GM19397 (cell line): ENCODE measurements at regions not wholly inside any gene's neighbourhood (a gene's known extent, or its start where the extent isn't known, plus 50 kb on each side); places are given as distances from the start of the nearest gene placed in this dataset.

ENCODE experiments used
- ATAC-seq: cut with Tn5 transposase; IDR thresholded peaks from one replicate; pipeline ENCODE4 v1.9.1; 2021; ENCODE audit warnings: mild to moderate bottlenecking, moderate library complexity; ENCODE audit not compliant: unreplicated experiment

DNA sequence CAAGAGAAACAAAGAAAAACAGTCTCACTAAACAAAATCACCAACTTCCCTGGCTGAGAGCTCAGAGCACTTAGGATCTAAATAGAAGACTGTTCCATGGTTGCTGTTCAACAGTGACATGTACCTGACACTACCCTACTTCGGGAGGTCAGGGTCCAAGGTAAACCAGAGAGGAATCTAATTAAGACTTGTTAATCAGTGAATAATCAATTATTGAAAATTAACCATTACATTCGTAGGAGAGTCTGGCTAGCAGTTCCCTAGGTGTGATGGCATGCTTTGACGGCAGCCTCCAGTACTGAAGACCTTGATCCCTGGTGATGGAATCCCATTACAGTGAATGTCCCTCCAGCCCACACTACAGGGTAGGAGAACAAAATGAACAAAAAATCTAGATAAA is 154.0 kb upstream of the AFDN start:
- ATAC-seq: no peak

GRCh38 chr6:167673946-167674345 is 152.8 kb upstream of the AFDN start:
- ATAC-seq: no peak

DNA sequence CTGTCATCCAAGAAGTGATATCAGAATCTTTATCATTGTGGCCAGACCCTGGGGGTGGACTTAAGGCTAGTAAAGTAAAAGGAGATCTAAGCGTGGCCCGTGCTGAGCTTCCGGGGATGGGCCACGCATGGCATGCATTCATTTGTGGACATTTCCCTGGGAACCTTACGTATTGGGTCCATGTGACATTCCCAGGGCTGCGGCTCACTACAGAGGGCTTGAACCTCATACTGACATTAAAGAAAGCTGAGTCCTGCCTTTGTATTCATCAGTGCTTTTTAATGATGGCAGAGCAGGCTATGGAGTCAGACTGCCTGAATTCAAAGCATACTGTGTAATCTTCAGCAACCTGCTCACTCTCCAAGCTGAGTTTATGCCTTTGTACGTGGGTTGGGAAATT is 152.2 kb upstream of the AFDN start:
- ATAC-seq: no peak

- ATAC-seq: no peak
These were observed 150.6 kb upstream of the AFDN start for GRCh38 chr6:167676000-167676665.

- ATAC-seq: no peak
These were observed 149.9 kb upstream of the AFDN start for GRCh38 chr6:167676666-167677421.

DNA sequence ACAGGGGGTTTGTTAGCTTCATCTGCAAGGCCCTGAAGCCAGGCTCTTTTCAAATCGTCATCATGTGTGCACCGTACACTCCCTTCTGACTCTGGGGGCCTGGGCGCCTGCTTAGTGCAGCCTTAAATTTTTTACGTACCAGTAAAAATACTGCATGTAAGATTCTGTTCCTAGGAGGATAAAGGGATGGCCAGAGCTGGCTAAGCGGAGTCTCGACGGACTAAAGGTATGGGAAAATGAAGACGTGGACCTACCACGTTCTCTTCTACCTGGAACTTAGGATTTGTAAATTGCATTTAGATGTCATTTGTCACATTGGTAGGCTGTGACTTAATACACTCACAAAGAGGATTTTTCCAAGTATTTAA is 149.3 kb upstream of the AFDN start:
- no peak for ATAC-seq

GRCh38 chr6:167678102-167679101 is 148.3 kb upstream of the AFDN start:
- ATAC-seq: no peak

- ATAC-seq: no peak
These were observed 147.5 kb upstream of the AFDN start for GRCh38 chr6:167679122-167679736.

DNA sequence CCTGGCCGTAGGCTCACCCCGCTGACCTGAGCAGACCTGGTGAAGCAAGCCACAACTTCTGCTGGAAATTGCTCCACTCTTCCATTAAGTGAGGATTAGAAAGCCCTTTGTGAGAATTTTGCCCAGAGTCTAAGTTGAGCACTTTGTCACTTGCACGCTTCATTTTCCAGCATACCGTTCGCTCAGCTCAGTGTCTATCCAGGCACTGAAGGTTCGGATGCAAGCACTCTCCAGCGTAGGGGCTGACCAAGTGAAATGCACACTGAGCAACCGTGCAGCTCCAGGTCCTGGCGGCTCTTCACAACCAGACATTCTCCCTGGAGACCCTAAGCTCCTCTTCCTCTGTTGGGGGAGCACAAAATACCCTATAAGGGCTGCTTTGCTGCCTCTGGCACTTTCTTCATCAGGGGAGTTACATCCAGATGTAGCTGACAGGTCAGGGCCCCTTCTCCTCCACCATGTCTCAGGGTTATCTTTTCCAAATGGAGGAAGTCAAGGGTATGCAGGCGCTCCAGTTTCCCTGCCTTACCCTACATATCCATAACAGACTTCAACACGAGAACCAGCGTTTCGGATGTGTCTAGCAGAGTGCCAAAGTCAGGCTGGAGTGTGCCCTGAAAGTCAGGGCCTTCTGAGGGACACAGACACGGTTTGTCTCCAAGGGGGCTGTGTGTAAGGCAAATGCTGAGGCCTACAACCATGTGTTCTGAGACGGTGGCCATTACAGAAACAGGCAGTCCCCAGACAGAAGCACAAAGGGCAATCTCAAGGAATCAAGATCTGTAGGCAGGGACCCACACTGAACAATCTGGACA is 146.7 kb upstream of the AFDN start:
- no peak for ATAC-seq

DNA sequence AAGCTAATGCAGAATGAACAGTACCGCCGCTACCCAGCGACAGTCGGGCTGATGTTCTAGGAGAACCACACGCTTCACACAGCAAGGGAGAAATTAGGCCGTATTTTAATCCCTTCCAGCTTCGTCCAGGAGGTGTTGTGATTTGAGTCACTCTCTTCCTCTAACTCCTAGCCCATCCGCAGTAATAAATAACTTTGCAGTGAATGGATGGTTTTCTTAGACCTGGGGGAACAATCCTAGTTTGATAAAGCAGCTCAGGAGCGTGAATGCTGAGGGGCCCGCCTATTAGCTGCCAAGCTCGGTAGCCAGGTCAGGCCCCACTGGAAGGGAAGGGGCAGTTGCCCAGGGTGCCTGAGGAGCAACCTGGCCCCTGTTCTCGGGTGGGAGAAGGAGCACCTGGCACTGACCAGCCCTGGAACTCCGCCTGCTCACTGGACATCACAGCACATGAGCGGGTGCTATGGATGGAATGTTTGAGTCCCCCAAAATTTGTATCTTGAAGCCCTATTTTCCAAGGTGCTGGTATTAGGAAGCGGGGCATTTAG is 146.0 kb upstream of the AFDN start:
- ATAC-seq: no peak

- no peak for ATAC-seq
These were observed 144.6 kb upstream of the AFDN start for GRCh38 chr6:167682125-167682524.

- ATAC-seq: no peak
These were observed 144.1 kb upstream of the AFDN start for GRCh38 chr6:167682546-167683027.

DNA sequence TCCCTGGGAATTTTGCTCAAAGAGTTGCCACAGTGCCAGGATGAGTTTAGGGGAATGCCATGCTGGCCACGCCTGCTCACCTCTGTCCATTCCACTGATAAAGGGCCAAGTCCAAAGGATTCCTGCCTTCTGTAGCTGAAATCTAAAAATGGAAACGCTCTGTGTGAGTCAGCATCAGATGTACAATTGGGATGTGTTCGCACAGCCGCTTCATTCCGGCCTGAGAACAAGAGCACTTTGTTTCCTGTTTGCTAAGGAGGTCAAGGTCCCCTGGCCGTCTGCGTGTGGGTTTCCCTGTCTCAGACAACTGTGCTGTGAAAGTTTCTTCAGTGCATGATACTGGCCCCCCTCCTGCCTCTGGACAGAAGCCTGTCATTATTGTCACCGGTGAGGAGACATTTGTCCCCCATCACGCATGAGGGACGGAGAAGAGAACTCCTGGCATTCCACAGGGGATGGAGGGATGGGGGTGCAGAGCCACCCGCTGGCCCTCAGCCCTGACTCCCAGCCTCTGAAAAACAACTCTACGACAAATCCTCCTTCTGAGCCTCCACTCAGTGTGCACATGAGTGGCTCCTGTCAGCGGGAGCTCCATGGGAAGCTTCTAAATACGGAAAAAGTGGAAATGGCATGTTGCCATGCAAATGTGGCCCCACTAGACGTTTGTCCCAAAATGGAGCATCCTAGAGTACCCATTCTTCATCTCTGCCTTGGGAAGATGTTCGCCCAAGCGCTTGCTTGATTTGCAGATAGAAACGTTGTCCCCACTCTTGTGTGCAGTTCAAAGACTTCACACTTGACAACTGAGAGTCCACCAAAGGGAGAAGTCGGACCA is 143.5 kb upstream of the AFDN start:
- no peak for ATAC-seq

DNA sequence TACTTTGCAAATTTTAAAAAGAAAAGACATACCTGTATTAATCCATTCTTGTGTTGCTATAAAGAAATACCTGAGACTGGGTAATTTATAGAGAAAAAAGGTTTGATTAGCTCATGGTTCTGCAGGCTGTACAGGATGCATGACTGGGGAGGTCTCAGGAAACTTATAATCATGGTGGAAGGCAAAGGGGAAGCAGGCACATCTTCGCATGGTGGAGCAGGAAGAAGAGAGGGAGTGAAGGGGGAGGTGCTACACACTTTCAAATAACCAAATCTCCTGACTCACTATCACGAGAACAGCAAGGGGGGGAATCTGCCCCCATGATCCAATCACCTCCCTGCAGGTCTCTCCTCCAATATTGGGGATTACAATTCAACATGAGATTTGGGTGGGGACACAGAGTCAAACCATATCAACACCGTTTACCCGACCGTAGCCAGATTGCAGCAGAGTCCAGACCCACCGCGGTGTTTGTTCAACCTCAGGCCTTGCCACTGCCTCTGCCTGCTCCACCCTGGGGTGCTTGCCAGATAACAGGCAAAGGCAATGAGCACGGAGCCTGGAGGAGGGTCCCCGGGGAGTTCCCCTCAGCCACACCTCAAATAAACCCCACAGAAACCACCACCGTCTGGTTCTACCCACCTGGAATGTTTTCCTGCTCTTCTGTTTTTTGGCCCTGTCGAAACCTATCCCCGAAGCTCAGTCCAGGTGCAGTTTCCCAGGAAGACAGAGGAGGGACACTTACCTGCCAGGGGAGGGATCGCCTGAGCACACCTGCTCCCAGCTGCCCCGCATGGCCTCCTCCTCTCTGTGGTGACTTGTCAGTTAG is 142.2 kb upstream of the AFDN start:
- ATAC-seq: no peak

GRCh38 chr6:167685654-167686053 is 141.1 kb upstream of the AFDN start:
- ATAC-seq: no peak

- no peak for ATAC-seq
These were observed 140.4 kb upstream of the AFDN start for GRCh38 chr6:167686204-167686893.

GRCh38 chr6:167687116-167687725 is 139.5 kb upstream of the AFDN start:
- no peak for ATAC-seq
